Fibroblast of peridontal ligament (primary cell): ENCODE measurements at regions not wholly inside any gene's neighbourhood (a gene's known extent, or its start where the extent isn't known, plus 50 kb on each side); places are given as distances from the start of the nearest gene placed in this dataset.
"Not testable (repeated sequence)": the region's sequence is repeated elsewhere in the genome, so short reads cannot be mapped to it uniquely, and the experiment has no call there.

Source experiments
- DNase-seq: peaks from one replicate; pipeline ENCODE4 v3.0.0-alpha.2; 2010; ENCODE audit errors: extremely low read depth

DNA sequence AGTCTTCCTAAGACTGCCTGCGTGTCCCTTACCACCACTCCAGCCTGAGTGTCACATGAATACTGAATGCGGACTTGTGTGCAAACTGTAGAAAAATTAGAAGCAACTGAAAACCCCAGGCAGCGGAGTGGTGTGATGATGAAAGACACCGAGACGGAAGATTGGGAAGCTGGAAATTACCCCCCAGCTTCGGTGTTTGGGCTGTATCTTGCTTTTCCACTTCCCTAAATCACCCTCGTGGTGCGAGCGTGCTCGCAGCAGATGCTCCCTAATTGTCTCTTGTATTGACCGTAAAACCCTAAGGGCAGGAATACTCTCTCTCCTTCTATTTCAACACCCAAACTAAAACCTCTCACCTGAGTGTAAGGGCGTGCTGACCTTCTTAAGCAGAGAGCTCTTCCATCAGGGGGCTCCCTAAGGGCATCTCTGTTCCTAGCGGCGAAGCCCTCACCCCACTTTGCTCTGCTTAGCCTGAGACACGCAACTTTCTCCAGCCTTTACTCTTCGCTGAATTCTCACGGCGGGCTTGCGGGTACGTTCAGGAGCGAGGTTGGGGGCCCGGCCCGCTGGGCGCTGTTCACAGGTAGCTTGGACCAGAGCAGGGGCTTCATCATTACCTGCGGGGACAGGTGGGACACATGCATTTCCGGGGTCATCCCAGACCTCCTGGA lies 62.4 kb downstream of the CRYBB2 start:
- no peak for DNase-seq

DNA sequence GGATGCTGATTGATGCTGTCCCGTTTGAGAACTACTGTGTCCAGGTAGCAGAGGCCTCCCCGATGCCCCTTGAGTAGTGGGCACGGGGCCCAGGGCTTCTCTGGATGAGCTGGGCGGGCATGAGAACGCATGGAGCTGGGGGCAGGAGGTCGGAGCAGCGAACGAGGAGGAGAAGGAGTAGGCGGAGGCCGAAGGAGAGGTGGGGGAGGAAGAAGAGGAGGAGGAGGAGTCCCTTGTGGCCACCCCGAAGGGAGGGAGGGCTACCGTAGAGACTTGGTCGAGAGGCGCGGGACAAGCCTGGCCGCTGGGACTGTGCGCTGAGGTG lies 62.9 kb downstream of the CRYBB2 start:
- no peak for DNase-seq

DNA sequence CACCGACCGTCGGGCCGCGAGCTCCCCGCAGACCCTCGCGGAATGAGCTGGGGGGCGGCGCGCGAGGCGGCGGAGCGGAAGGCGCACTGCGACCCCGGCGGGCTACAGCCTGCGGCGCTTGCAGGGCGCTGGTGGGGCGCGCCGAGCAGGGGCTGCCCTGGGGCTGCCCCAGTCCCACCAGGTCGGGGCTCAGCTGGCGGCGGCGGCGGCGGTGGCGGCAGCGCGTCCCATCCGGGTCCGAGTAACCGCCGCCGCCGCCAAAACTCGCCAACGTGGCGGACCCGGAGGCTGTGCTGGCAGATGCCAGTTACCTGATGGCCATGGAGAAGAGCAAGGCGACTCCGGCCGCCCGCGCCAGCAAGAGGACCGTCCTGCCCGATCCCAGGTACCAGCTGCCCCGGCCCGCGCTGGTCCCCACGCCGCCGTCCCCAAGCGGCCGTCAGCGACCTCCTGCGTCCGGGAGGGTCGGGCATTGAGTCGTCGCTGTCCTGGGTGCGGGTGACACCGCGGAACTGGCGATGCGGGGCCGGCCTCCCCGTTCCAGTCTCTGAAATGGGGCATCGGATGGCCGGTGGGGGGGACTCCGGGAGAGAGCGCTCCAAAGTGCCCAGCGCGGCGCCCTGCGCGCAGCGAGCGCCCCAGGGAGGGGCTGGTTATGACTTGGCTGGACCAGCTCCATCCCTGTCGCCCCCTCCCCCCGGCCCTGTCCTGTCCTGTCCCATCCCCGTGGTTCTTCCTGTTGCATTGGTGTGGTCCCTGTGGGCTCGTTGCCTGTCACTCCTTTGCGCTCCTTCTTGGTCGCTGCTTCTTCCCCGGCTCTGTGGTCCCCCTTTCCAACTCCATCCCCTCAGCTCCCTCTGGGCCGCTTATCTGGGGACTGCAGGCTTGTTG lies 63.5 kb downstream of the CRYBB2 start:
- DNase-seq: no peak

DNA sequence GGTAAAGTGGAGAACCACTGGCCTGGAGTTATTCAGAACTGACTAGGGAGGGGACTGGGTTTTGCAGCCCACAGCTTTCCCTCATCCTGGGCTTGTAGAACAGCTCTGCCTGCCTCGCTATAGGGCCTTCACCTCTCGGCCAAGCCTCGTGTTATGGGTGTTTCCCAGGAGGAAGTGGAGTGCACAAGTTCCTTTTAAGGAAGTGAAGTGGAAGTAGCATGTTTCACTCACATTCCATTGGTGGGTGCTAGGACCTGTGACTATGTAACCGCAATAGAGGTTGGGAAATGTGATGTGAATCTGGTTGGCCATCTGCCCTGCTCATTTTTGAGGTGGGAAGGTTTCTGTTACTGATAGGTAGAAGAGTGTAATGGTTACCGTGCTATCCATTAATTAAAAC lies 69.0 kb downstream of the CRYBB2 start:
- DNase-seq: not testable (repeated sequence)

DNA sequence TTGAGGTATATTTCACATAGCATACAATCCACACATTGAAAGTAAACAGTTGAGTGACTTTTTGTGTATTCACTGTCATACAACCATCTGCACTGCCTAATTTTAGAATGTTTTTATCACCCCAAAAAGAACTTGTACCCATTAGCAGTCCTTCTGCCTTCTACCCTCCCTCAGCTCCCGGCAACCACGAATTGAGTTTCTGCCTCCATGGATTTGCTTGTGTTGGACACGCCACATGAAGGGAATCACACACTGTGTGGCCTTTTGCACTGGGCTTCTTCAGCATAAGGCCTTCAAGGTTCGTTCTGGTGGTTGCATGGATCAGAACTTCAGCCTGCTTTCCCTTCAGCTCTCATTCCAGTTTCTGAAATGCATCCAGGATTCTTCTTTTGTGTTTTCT lies 82.5 kb downstream of the CRYBB2 start:
- not testable (repeated sequence) for DNase-seq

DNA sequence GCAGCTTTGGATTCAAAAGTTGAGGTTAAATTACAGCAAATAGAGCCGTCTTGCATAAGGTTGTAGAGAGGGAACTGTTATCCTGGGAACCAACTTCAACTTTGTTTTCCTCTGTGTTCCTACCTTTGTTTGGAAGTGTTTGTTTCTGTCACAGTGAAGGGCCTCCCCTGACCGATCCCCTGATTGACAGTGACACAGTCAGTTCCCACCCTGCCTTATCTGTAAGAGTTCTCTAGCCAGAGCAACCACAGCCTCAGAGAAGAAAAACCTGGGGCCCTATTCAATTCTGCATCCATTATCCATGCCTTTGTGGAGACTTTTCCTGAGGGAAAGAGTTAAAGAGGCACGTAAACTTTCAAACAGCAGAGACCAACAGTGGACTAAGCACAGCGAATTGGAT lies 90.1 kb downstream of the CRYBB2 start:
- not testable (repeated sequence) for DNase-seq

DNA sequence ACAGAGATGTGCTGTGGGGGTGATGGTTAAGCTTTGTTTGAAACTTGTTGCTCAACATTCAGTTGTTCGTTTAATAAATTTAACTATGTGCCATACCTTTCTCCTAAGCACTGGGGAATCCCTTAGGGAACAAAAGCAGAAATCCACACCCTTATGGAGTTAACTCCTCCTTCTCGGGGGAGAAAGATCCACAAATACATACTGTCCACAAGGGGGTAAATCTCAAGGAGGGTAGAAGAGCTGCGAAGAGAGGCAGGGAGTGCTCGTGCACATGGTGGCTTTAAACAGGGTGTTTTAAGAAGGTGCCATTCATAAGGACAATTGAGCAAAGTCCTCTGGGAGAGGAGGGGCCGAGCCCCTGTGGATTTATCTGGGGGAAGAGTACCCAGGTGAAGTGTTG lies 92.5 kb downstream of the CRYBB2 start:
- DNase-seq: not testable (repeated sequence)

DNA sequence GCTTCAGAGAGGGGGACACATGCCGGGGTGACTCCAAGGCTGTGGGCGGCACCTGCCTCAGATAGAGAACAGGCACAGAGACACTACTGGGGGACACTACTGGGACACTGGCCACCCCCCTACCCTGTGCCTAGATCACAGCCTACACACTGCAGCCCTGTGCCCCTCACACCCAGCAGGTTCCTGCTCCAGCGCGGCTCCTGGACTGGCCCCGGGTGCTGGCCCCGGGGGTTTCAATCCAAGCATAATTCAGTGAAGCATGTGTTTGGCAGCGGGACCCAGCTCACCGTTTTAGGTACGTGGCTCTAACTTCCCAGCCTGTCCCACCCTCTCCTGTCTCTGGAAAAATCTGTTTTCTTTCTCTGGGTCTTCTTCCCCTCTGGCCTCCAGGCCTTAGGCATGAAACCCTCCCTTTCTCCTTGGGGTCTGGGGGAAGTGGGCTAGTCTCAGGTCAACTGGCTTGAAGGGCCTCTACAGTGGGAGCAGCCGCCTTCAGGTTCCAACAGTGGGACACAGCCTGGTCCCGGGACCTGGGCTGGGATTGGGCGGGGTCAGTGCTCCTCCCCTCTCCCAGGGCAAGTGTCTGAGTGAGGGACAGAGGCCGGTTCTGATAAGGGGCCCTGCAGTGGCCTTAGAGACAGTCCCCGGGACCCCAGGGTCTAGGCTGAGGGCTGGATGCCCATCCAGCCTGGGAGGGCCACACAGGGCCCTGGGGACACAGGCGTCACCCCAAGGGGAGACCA lies 98.8 kb downstream of the CRYBB2 start:
- no peak for DNase-seq

DNA sequence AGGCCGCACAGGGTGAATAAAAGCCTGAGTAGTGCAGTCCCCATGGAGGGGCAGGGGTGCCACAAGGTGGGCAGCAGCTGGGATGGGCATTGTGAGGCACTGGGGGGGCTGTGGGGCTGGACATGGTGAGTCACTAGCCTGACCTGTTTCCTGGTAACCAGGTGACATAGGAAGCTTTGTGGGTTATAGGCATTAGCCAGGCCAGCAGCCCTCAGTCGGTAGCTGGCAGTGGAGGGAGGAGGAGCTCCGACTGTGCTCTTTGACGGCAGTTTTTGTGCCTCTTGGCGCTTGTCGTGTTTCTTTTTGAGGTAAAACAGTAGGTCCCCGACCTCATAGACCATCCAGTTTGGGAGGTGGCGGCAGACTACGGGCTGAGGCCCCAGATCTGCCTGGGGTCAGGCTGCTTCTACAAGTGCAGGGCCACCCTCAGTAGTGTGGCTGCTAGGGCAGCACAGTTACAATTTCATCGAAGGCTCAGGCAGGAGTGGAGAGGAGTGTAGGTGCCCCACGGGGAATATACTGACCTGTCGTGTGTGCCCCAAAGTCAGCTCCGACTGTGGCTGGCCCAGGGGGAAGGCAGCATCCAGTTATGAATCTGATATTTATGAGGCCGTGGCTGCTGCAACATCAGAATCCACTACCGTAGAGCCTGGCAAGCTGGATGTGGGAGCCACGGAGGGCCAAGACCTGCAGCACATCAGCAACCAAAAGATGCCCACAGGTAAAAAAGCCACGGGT lies 107.7 kb downstream of the CRYBB2 start:
- no peak for DNase-seq

DNA sequence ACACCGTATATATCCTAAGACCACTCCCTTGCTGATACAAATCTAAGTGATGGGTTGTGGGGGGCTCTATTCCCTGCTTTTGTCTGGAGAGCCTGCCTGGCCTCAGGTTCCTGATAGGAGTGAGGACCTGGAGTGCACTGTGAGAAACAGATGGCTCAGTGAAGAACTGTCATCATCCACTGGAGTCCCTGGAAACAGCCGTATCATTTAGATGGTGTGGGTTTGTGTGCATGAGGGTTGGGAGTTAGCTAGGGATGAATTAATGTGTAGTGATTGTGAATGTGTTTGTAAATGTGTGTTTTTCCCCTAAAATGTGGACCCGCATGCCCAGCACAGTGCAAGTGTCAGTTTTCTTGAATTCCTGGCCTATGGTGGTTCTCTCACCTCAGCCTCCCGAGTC lies 111.6 kb downstream of the CRYBB2 start:
- no peak for DNase-seq

DNA sequence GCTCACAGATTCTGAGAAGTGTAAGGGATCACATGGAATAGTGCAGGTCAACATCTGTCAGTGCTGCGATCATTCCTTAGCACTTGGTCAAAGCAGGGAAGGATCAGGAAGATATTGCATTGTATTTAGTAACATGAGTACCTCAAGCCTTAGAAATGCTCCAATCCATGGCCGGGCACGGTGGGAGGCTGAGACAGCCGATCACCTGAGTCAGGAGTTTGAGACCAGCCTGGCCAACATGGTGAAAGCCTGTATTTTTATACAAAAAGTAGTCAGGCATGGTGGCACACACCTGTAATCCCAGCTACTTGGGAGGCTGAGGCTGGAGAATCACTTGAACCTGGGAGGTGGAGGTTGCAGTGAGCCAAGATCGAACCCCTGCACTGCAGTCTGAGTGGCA lies 112.5 kb downstream of the CRYBB2 start:
- not testable (repeated sequence) for DNase-seq

DNA sequence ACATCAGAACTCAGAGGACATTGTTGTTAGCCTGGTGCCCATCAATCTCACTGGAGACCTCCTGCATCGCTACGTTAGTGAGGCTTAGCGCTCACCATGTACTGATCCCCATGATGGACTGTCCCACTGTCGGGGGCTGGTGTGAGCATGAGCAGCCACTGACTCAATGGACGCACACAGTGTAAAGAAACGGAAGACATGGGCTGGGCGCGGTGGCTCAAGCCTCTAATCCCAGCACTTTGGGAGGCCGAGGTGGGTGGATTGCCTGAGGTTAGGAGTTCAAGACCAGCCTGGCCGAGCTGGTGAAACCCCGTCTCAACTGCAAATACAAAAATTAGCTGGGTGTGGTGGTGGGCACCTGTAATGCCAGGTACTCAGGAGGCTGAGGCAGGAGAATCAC lies 112.9 kb downstream of the CRYBB2 start:
- DNase-seq: no peak

DNA sequence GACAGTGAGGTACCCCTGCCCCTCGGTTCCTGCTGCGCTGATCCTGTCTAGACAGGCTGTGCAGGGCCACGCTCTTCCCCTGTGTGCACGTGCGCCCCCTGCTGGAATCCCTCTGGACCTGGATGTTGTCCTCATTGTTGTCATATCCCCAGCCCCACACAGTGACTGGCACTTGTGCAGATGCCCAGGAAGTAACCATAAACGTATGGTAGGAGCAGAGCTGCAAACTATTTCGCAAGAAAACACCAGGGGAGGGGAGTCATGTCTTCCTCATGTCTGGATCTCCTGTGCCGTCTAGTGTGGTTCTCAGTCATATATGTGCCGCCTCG lies 114.7 kb downstream of the CRYBB2 start:
- no peak for DNase-seq

DNA sequence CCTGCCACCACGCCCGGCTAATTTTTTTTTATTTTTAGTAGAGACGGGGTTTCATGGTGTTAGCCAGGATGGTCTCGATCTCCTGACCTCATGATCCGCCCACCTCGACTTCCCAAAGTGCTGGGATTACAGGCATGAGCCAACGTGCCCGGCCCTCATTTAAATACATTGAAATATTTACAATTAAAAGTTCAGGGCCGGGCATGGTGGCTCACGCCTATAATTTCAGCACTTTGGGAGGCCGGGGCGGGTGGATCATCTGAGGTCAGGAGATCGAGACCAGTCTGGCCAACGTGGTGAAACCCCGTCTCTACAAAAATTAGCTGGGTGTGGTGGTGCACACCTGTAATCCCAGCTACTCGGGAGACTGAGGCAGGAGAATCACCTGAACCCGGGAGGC lies 115.2 kb downstream of the CRYBB2 start:
- DNase-seq: not testable (repeated sequence)

DNA sequence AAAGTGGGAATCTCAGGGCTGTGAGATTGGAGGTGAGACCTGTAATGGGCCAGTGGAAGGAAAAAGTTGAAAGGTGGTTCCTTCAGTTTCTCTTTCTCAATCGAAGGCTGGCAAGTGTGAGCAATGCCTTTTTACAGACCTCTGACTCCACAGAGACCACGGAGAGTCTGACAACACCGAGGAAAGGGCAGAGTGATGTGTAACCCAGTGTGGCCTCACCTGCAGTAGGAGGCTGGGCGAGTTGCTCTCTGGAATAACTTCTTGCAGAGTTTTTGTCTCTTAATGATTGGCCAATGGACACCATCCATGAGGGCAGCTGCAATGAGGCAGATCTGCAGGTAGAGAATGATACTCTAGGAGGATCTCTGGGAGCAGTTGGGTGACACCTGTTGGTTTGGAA lies 115.8 kb downstream of the CRYBB2 start:
- DNase-seq: not testable (repeated sequence)

DNA sequence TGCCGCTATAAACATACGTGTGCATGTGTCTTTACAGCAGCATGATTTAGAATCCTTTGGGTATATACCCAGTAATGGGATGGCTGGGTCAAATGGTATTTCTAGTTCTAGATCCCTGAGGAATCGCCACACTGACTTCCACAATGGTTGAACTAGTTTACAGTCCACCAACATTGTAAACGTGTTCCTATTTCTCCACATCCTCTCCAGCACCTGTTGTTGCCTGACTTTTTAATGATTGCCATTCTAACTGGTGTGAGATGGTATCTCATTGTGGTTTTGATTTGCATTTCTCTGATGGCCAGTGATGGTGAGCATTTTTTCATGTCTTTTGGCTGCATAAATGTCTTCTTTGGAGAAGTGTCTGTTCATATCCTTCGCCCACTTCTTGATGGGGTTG lies 121.1 kb downstream of the CRYBB2 start:
- DNase-seq: not testable (repeated sequence)

DNA sequence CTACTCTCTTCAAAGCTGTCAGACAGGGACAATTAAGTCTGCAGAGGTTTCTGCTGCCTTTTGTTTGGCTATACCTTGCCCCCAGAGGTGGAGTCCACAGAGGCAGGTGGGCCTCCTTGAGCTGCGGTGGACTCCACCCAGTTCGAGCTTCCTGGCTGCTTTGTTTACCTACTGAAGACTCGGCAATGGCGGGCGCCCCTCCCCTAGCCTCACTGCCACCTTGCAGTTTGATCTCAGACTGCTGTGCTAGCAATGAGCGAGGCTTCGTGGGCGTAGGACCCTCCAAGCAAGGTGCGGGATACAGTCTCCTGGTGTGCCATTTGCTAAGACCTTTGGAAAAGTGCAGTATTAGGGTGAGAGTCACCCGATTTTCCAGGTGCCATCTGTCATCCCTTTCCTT lies 124.9 kb downstream of the CRYBB2 start:
- DNase-seq: not testable (repeated sequence)

DNA sequence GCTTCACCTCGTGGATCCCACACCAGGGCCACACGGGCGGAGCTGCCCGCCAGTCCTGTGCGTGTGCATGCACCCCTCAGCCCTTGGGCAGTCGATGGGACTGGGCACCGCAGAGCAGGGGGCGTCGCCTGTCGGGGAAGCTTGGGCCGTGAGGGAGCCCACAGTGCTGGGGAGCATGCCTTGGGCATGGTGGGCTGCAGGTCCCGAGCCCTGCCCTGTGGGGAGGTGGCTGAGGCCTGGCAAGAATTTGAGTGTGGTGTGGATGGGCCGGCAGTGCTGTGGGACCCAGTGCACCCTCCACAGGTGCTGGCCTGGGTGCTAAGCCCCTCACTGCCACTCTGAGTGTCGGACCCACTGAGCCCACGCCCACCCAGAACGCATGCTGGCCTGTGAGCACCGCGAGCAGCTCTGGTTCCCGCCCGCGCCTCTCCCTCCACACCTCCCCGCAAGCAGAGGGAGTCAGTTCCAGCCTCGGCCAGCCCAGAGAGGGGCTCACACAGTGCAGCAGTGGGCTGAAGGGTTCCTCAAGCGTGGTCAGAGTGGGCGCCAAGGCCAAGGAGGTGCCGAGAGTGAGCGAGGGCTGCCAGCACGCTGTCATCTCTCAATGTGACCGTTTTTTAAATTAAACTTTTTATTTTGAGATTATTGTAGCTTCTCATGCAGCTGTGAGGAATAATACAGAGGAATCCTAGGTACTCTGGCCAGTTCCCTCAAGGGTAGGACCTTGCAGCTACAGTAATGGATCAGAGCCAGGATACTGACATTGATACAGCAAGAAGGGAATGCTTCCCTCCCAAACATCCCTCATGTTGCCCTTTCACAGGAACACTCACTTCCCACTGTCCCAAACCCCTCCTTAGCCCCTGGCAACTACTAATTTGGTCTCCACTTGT lies 127.7 kb downstream of the CRYBB2 start:
- DNase-seq: peak; percentile 5

DNA sequence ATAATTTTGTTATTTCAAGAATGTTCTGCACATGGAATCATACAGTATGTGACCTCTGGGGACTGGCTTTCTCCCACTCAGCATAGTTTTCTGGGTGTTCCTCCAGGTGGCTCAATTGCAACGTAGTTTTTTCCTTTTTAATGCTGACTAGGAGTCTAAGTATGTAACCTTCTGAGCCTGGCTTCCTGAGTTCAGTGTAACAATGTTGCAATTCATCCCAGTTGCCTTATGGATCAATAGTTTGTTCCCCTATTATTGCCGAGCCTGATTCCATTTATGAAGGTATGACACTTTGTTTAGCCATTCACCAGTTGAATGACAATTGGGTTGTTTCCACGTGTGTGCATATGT lies 128.3 kb downstream of the CRYBB2 start:
- peak; percentile 10 for DNase-seq

DNA sequence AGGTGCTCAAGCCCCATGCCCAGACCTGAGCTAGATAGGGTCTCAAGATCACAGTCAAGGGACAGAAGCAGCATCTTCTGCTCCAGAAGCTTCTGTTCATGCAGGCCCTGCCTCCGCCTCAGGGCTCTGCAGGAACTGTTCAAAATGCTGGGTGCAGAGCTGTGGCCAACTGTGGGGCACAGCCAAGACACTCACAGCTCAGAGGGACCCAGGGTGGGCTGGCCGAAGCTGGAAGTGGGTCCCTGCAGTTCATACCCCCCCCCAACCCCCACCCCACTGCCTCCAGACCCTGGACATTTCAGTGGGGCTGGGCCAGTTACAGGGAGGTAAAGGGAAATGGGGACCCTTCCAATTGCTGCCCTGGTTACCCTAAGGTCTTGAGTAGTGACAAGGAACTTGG lies 129.0 kb downstream of the CRYBB2 start:
- no peak for DNase-seq

DNA sequence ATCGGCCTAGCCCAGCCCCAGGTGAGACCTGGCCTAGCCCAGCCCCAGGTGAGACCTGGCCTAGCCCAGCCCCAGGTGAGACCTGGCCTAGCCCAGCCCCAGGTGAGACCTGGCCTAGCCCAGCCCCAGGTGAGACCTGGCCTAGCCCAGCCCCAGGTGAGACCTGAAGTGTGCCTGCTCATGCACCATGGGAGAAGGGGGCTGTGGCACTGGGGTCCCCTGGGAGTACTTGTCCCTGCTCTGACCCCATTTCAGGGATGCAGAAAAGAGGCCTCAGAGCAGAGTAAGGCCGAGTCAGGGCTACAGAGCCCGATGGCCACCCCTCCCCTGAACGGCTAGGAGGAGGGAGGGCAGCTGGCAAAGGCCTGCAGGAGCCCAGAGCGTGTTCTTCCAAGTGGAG lies 129.6 kb downstream of the CRYBB2 start:
- not testable (repeated sequence) for DNase-seq
